ENCODE measurements at regions not wholly inside any gene's neighbourhood (a gene's known extent, or its start where the extent isn't known, plus 50 kb on each side); places are given as distances from the start of the nearest gene placed in this dataset.

GRCh38 chr14:30790827-30791226, 83.5 kb upstream of the COCH start:
- TF ChIP-seq, protein P1, sequence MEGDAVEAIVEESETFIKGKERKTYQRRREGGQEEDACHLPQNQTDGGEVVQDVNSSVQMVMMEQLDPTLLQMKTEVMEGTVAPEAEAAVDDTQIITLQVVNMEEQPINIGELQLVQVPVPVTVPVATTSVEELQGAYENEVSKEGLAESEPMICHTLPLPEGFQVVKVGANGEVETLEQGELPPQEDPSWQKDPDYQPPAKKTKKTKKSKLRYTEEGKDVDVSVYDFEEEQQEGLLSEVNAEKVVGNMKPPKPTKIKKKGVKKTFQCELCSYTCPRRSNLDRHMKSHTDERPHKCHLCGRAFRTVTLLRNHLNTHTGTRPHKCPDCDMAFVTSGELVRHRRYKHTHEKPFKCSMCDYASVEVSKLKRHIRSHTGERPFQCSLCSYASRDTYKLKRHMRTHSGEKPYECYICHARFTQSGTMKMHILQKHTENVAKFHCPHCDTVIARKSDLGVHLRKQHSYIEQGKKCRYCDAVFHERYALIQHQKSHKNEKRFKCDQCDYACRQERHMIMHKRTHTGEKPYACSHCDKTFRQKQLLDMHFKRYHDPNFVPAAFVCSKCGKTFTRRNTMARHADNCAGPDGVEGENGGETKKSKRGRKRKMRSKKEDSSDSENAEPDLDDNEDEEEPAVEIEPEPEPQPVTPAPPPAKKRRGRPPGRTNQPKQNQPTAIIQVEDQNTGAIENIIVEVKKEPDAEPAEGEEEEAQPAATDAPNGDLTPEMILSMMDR (IDR thresholded peaks at IDR 0.05; ENCODE audit: extremely low read depth in 1 of 2, insufficient read depth in 1 of 2, low read depth in 1 of 2, low read length in 2 of 2) = no peak
- TF ChIP-seq MAX (IDR thresholded peaks at IDR 0.05; ENCODE audit: insufficient read depth, insufficient read length) (no peak), POLR2A (IDR thresholded peaks at IDR 0.05; ENCODE audit: low read depth, low read length) (no peak), EZH2 (IDR thresholded peaks at IDR 0.05; ENCODE audit: borderline replicate concordance, low read depth, low read length, severe bottlenecking) (no peak), JUN (IDR thresholded peaks at IDR 0.05; ENCODE audit: borderline replicate concordance, insufficient read depth, insufficient read length, low read depth) (no peak), POLR2AphosphoS5 (IDR thresholded peaks at IDR 0.05; ENCODE audit: insufficient read depth, low read depth, low read length) (no peak), GATA2 (IDR thresholded peaks at IDR 0.05; ENCODE audit: insufficient read depth, insufficient read length, low read depth, low read length) (no peak), FOS (IDR thresholded peaks at IDR 0.05; ENCODE audit: borderline replicate concordance, insufficient read depth, low read length) (no peak)
